ENCODE measurements at regions not wholly inside any gene's neighbourhood (a gene's known extent, or its start where the extent isn't known, plus 50 kb on each side); places are given as distances from the start of the nearest gene placed in this dataset.
A peak's percentile ranks its signal among the peaks of the same experiment; 100 is the strongest.

- no peak for DNase-seq (ENCODE audit: low spot score)
Measured at GRCh38 chr11:107151158-107151557, 132.9 kb upstream of the GUCY1A2 start.

GRCh38 chr11:107140983-107141382 is 122.7 kb upstream of the GUCY1A2 start:
- peak; percentile 1 for DNase-seq (ENCODE audit: low spot score)

GRCh38 chr11:107139396-107139795 is 121.1 kb upstream of the GUCY1A2 start:
- no peak for DNase-seq (ENCODE audit: low spot score)

- no peak for DNase-seq (ENCODE audit: low spot score)
Measured at GRCh38 chr11:107136892-107137291, 118.6 kb upstream of the GUCY1A2 start.

- no peak for DNase-seq (ENCODE audit: low spot score)
Measured at GRCh38 chr11:107131756-107132155, 113.5 kb upstream of the GUCY1A2 start.

- DNase-seq (ENCODE audit: low spot score), result no peak
Measured at GRCh38 chr11:107123022-107123421, 104.7 kb upstream of the GUCY1A2 start.

- no peak for DNase-seq (ENCODE audit: low spot score)
Measured at GRCh38 chr11:107118025-107118720, 99.9 kb upstream of the GUCY1A2 start.

GRCh38 chr11:107116358-107116757 is 98.1 kb upstream of the GUCY1A2 start:
- no peak for DNase-seq (ENCODE audit: low spot score)

GRCh38 chr11:107102692-107103477 is 84.6 kb upstream of the GUCY1A2 start:
- DNase-seq (ENCODE audit: low spot score), result no peak

GRCh38 chr11:107092667-107093066 is 74.4 kb upstream of the GUCY1A2 start:
- no peak for DNase-seq (ENCODE audit: low spot score)

- DNase-seq (ENCODE audit: low spot score), result no peak
Measured at GRCh38 chr11:107078375-107078774, 60.1 kb upstream of the GUCY1A2 start.

- no peak for DNase-seq (ENCODE audit: low spot score)
Measured at GRCh38 chr11:107076832-107077231, 58.6 kb upstream of the GUCY1A2 start.

GRCh38 chr11:107071129-107071528 is 52.9 kb upstream of the GUCY1A2 start:
- no peak for DNase-seq (ENCODE audit: low spot score)

Measured in SK-N-DZ (cell line).